Osteoblast (primary cell): ENCODE measurements at regions not wholly inside any gene's neighbourhood (a gene's known extent, or its start where the extent isn't known, plus 50 kb on each side); places are given as distances from the start of the nearest gene placed in this dataset.

Experiments used
- DNase-seq: peaks from one replicate; pipeline ENCODE4 v3.0.0; 2011; ENCODE audit warnings: low spot score, mixed read lengths; ENCODE audit not compliant: insufficient read length; ENCODE audit errors: missing footprints
- H2AFZ ChIP-seq: 2 replicates; pipeline ENCODE4 v1.6.0; 2011; ENCODE audit warnings: mild to moderate bottlenecking, low read length
- H3K27ac ChIP-seq: 2 replicates; pipeline ENCODE4 v1.5.1; 2011; ENCODE audit warnings: mild to moderate bottlenecking, low read depth, low read length, moderate library complexity
- H3K27me3 ChIP-seq: 2 replicates; pipeline ENCODE4 v1.6.0; 2012; ENCODE audit warnings: mild to moderate bottlenecking, control low read depth, inconsistent platforms, low read length, moderate library complexity; ENCODE audit not compliant: insufficient read depth
- H3K36me3 ChIP-seq: 2 replicates; pipeline ENCODE4 v1.5.1; 2011; ENCODE audit warnings: mild to moderate bottlenecking, low read length, control low read depth, moderate library complexity; ENCODE audit not compliant: insufficient read depth
- H3K4me1 ChIP-seq: 2 replicates; pipeline ENCODE4 v1.5.1; 2011; ENCODE audit warnings: mild to moderate bottlenecking, low read length, control low read depth, moderate library complexity; ENCODE audit not compliant: insufficient read depth
- H3K4me2 ChIP-seq: 2 replicates; pipeline ENCODE4 v1.6.0; 2011; ENCODE audit warnings: mild to moderate bottlenecking, low read length; ENCODE audit not compliant: insufficient read depth
- H3K4me3 ChIP-seq: fragments of 200-600 bp; sonication (generic); 3 replicates; pipeline ENCODE4 v1.5.1; 2012; ENCODE audit warnings: mild to moderate bottlenecking, low read length, inconsistent platforms; ENCODE audit not compliant: insufficient read depth
- H3K79me2 ChIP-seq: 2 replicates; pipeline ENCODE4 v1.6.0; 2012; ENCODE audit warnings: mild to moderate bottlenecking, low read length, control low read depth, inconsistent platforms; ENCODE audit not compliant: insufficient read depth
- H3K9me3 ChIP-seq: 2 replicates; pipeline ENCODE4 v1.5.1; 2011; ENCODE audit warnings: low read depth, low read length, control low read depth
- H4K20me1 ChIP-seq: 2 replicates; pipeline ENCODE4 v1.6.0; 2012; ENCODE audit warnings: mild to moderate bottlenecking, low read length, control low read depth; ENCODE audit not compliant: insufficient read depth
- CTCF ChIP-seq: IDR thresholded peaks from 2 replicates; pipeline ENCODE4 v1.5.1; 2011; ENCODE audit warnings: mild to moderate bottlenecking, low read depth, low read length, moderate library complexity; ENCODE audit errors: extremely low read depth

DNA sequence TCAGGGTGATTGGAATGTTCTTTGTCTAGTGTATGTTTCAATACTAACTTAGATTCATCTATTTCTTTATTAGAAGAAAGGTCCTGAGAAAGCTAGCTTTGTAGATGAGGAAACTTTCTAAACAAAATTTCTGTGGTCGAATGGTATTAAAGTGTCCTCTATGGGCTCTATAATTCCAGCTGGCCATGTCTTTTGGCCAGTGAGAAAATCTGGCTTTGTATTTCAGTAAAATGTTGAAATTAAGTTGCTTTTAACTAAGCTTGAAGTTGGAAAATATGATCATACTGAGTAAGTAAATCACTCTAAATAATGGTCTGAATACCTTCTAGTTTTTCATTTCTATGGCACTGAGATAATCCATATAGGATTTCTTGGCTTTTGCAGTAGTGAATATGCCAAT lies 148.8 kb downstream of the RDH14 start:
- Histone ChIP-seq H3K4me1 (peaks cover 21% of the 10 kb centered on the region), H4K20me1 (no peaks in the 10 kb centered on the region), H3K4me2 (no peak overlapping the region), H3K9me3 (no peaks in the 10 kb centered on the region), H3K27ac (no peak overlapping the region), H2AFZ (no peak overlapping the region), H3K79me2 (no peaks in the 10 kb centered on the region), H3K4me3 (no peak overlapping the region), H3K27me3 (no peaks in the 10 kb centered on the region), H3K36me3 (no peaks in the 10 kb centered on the region)
- no peak for TF ChIP-seq CTCF
- no peak for DNase-seq

DNA sequence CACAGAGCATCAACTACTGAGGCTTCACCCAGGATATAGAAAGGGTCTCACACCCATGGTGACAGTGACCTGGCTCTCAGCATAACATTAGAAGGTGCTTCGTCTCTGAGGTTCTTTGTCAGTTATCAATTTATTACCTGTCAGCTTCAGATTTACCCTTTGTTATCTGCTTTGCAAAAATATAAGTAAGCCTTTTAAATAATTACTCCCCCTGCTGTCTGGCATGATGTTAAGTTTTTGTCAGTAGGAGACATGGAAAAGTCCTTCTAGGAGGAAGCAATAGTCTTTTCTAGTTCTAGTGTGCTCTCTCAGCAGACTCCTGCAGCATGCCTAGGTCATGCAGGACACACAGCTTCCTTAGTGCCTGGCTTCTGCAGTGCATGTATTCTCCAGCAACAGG lies 149.9 kb downstream of the RDH14 start:
- H3K4me2 ChIP-seq: no peak overlapping the region
- TF ChIP-seq CTCF: peak; percentile 20
- no peak for DNase-seq
- H3K4me1 ChIP-seq: peaks cover 21% of the 10 kb centered on the region
- no peak overlapping the region for H2AFZ ChIP-seq
- no peaks in the 10 kb centered on the region for H4K20me1 ChIP-seq
- H3K27ac ChIP-seq: no peak overlapping the region
- H3K9me3 ChIP-seq: no peaks in the 10 kb centered on the region
- no peak overlapping the region for H3K4me3 ChIP-seq
- H3K36me3 ChIP-seq: no peaks in the 10 kb centered on the region
- H3K79me2 ChIP-seq: no peaks in the 10 kb centered on the region
- no peaks in the 10 kb centered on the region for H3K27me3 ChIP-seq

DNA sequence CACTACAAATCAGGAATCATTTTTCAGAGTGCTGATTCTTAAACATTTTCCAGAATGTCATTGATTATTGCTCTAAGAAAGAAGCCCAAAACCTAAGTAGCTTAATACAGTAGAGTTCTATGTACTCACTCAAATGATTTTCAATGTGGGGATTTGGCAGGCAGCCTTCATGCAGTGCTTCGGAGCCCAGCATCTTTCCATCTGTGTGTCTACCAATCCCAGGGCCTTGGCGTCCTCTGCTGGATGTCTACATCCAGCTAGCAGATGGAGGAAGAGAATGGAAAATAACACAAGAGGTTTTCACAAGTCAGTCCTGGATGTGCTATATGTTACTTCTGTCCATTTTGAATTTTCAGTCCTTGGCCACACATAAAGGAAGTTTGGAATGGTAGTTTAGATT lies 151.8 kb downstream of the RDH14 start:
- Histone ChIP-seq H3K27me3 (no peaks in the 10 kb centered on the region), H3K9me3 (no peaks in the 10 kb centered on the region), H3K79me2 (no peaks in the 10 kb centered on the region), H3K36me3 (no peaks in the 10 kb centered on the region), H2AFZ (no peak overlapping the region), H3K4me3 (no peak overlapping the region), H4K20me1 (no peaks in the 10 kb centered on the region), H3K27ac (no peak overlapping the region), H3K4me1 (peaks cover 12% of the 10 kb centered on the region), H3K4me2 (no peak overlapping the region)
- no peak for TF ChIP-seq CTCF
- no peak for DNase-seq

DNA sequence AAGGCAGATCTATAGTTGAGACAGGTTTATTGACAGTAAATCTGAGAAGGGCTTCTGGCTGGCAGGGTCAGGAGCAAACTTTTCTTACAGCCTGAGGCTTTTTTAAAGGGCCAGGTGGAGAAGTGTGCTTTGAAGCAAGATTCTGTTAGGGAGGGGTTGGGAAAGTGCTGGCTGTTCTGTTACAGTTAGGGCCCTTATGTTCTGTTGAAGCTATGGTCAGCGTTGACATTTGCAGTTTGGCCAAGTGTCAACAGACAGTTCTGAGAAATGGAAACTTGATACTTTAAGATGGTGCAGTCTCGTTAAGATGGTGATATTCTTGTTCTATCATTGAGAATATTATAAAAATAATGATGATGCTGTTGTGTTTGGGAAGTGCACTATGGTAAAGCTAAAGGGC lies 154.2 kb downstream of the RDH14 start:
- Histone ChIP-seq H3K9me3 (no peaks in the 10 kb centered on the region), H4K20me1 (no peaks in the 10 kb centered on the region), H3K4me2 (no peak overlapping the region), H3K36me3 (no peaks in the 10 kb centered on the region), H3K27ac (no peak overlapping the region), H3K4me3 (no peak overlapping the region), H3K27me3 (no peaks in the 10 kb centered on the region), H3K4me1 (no peaks in the 10 kb centered on the region), H2AFZ (peak overlapping the region; percentile 41), H3K79me2 (no peaks in the 10 kb centered on the region)
- TF ChIP-seq CTCF: no peak
- no peak for DNase-seq
